Ramos (cell line): ENCODE measurements at regions not wholly inside any gene's neighbourhood (a gene's known extent, or its start where the extent isn't known, plus 50 kb on each side); places are given as distances from the start of the nearest gene placed in this dataset.

Experiments used
- in situ Hi-C: fragments of 300-500 bp; cut with MboI; formaldehyde crosslinking; loops from one replicate; pipeline ENCODE4 v1.14.3; 2022; ENCODE audit warnings: low sequenced_read_pairs; ENCODE audit not compliant: unreplicated experiment

GRCh38 chr2:42862669-42863185 lies 70.3 kb upstream of the HAAO start:
- in situ Hi-C loops = no loop called here

DNA sequence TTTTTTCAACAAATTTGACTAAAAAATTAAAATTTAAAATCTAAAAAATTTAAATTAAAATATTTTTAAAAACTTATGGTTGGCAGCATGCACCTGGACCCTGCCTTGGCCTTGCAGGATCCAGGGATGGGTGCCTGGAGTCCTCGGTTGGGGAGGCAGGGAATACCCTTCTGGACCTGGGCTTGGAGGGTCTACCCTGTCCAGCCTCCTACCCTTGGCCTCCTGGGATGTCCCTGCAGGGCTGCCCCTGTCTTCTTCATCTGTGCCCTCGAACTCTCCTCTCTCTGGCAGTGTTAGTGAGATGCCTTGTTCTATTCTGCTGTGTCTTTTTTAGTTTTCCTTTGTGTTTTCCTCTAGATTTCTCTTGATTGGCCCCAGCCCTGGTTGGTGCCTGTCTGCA lies 68.9 kb upstream of the HAAO start:
- in situ Hi-C loops = no loop called here

- in situ Hi-C loops = no loop called here
Observed at GRCh38 chr2:42860319-42861094, 68.1 kb upstream of the HAAO start.

DNA sequence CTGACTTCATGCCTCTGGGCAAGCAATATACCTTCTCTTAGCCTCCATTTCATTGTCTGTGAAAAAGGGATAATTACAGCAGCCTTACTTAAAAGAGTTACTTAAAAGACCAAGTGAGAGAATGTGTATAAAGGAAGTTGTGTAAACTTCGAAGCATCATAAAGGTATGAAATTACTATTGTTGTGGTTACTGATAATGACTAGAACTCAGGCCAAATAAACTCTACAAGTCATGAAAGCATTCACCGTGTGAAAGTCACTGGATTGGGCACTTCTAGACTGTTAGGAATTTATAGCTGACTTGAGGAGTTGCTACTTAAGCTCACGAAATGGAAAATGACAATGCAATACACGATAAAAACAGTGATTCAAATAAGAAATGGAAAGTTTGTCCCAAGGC lies 67.4 kb upstream of the HAAO start:
- in situ Hi-C loops = no loop called here

DNA sequence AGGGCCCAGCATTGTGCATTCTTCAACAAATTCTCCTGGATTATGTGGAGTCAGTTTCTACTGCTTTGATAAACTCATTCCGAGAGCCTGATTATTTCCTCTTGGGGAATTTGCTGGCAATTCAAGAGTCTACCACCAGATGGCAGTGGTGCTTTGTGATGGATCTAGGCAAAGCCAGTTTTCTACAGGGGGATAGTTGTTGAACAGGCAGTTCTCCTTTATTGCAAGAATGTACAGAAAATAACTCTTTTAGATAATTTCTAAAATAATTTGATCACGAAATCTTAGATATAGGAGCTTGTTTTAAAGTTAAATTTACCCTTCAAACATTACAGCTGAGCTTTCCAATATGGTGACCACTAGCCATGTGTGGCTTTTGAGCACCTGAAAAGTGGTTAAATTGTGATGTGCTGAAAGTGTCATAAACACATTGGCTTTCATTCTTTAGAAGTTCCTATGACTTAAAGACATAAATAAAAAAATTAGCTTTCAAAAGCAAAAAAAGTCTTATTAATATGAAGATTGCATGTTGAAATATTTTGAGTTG lies 66.7 kb upstream of the HAAO start:
- in situ Hi-C loops = no loop called here

DNA sequence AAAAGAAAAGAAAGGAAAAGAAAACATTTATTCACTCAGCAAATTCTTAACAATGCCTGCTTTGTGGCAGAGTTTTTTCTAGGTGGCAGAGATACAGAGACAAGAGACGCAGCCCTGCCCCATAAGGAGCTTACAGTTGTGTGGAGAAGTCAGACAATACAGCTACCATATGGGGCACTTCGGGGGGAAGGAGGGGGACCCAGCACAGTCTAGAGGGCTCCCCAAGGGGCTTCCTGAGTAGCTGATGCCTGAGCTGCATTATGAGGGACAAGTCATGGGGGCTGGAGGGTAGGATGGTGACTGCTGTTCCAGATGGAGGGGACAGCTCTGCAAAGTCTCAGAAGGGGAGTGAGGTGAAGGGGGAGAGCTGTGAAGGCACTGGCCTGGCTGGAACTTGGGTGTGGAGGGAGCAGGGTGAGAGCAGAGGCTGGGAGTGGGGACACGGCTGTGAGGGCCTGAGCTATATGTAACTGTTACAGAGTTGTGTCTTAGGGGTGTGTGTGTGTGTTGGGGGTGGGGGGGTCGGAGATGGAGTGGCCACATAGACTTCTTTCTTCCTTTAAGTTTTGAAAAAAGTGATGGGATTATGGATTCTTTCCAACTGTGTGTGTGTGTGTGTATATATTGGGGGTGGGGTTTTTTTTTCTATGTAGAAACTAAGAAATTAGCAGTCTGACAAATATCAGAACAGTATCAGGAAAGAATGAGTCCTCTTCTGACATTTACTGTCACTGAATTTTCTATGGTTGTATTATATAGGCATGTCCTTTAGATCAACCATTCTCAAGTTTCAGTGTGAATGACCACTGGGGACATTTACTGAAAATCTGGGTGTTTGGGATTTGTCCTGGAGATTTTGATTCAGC lies 66.0 kb upstream of the HAAO start:
- in situ Hi-C loops = no loop called here

GRCh38 chr2:42856891-42857632 lies 64.7 kb upstream of the HAAO start:
- in situ Hi-C loops = no loop called here

DNA sequence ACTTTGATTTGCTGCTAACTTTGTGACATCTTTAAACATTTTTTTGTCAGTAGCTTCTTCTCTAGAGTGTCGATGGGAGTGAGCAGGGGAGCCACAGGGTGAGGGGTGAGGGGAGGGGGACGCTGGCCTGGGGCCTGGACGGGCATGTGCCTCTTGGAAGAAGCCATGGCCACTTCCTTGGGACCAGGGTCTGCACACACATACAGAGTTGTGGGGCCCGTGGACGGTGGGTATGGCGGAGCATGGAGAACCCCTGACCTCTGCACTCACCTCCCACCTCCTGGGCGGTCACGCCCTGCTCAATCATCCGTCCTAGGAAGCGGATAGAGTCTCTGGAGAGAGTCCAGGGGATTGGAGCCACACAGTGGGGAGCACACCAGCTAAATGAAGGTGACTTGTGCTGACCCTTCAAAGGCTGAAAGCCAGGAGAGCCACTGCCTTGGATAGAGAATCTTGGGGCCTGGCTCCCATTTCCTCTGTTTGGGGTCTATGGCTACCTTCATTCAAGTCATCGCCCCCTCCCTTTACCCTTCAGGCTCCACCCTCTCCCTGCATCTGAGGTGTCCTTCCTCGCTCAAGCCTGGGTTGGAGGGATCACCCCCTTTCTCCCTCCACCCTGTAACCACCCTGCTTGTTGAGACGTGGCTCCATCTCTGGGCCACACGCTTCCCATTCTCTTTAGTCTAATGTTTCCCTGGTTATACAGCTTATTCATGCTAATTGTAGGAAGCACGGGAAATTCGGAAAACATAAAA lies 63.9 kb upstream of the HAAO start:
- in situ Hi-C loops = no loop called here

- in situ Hi-C loops = no loop called here
Observed at GRCh38 chr2:42855221-42855970, 63.0 kb upstream of the HAAO start.

DNA sequence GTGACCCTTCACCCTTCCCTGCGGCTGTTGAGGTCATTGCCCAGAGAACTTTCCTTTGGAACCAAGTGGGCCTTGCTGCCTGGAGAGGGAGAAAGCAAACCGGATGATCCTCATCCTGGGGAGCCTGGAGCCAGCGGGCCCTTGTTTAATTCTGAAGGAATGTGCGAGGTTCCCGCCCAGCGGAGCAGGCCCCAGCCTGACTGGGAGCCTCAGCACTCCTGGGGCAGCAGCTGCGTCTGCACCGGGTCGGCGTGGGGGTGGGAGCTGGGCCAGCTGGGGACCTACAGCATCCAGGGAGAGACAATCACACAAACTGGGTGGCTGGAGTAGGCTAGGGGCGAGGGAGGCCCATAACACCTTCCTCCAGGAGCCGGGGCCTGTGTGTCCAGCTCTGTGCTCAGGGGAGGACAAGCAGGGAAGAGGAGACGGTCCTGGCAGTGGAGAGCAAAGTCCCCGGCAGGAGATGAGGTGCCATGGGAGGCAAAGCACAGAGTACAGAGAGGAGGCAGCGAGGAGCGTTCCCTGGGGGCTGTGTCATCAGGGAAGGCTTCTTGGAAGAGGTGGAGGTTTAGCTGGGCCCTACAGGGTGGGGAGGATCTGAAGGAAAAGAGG lies 61.9 kb upstream of the HAAO start:
- in situ Hi-C loops = no loop called here

GRCh38 chr2:42853549-42854206 lies 61.3 kb upstream of the HAAO start:
- in situ Hi-C loops = no loop called here

- in situ Hi-C loops = no loop called here
Observed at GRCh38 chr2:42852798-42853197, 60.4 kb upstream of the HAAO start.

DNA sequence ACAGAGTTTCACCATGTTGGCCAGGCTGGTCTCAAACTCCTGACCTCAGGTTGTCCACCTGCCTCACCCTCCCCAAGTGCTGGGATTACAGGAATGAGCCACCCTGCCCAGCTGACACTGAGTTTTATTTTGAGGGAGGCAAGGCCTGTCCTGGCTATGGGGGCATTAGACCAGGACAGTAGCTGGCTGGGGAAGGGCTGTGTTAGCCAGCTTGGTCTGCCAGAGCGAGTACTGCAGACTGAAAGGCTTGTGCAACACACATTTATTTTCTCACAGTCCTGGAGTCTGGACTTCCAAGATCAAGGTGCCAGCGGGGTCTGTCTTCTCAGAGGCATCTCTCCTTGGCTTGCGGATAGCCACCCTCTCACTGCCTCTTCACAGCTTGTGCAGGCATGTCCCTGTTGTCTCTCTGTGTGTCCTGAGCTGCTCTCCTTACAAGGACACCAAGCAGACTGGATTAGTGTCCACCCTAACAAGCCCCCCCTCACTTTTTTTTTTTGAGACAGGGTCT lies 59.4 kb upstream of the HAAO start:
- in situ Hi-C loops = no loop called here

GRCh38 chr2:42851186-42851585 lies 58.8 kb upstream of the HAAO start:
- in situ Hi-C loops = no loop called here

GRCh38 chr2:42850016-42850805 lies 57.8 kb upstream of the HAAO start:
- in situ Hi-C loops = no loop called here

DNA sequence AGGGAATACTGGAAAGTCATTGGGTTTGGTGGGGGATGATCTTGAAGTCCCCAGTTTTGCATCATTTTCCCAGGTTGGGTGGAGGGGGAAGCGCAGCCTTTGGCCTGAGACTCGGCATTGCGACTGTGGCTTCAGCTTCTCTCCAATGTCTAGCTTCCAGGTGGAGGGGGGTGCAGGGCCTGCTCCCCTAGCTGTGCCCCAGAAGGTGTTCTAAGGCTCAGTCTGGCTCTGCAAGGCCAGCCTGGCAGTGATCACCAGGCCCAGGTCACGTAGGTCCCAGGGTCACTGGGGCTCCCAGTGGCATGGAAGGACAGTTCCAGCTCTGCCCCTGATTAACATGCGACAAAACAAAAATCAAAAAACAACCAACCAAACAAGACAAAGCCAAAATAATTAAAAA lies 56.9 kb upstream of the HAAO start:
- in situ Hi-C loops = no loop called here

- in situ Hi-C loops = no loop called here
Observed at GRCh38 chr2:42848726-42849290, 56.4 kb upstream of the HAAO start.
